IPS-20b (cell line): ENCODE measurements at regions not wholly inside any gene's neighbourhood (a gene's known extent, or its start where the extent isn't known, plus 50 kb on each side); places are given as distances from the start of the nearest gene placed in this dataset.

ENCODE experiments used
- H3K27ac ChIP-seq: one replicate; pipeline ENCODE4 v1.5.1; 2013; ENCODE audit warnings: low read length
- H3K27me3 ChIP-seq: 2 replicates; pipeline ENCODE4 v1.6.1; 2013; ENCODE audit warnings: mild to moderate bottlenecking, low read length, inconsistent platforms; ENCODE audit not compliant: insufficient read depth
- H3K36me3 ChIP-seq: 2 replicates; pipeline ENCODE4 v1.6.1; 2013; ENCODE audit warnings: low read depth, mild to moderate bottlenecking, inconsistent platforms, low read length, moderate library complexity; ENCODE audit not compliant: insufficient read depth
- H3K4me1 ChIP-seq: 2 replicates; pipeline ENCODE4 v1.6.1; 2013; ENCODE audit warnings: mild to moderate bottlenecking, control low read depth, inconsistent platforms, low read length, moderate library complexity; ENCODE audit not compliant: insufficient read depth
- H3K4me3 ChIP-seq: 2 replicates; pipeline ENCODE4 v1.5.1; 2013; ENCODE audit warnings: mild to moderate bottlenecking, low read length, inconsistent platforms
- H3K9ac ChIP-seq: 2 replicates; pipeline ENCODE4 v1.6.1; 2013; ENCODE audit warnings: low read depth, mild to moderate bottlenecking, inconsistent platforms, low read length, moderate library complexity
- H3K9me3 ChIP-seq: 2 replicates; pipeline ENCODE4 v1.6.1; 2013; ENCODE audit warnings: mild to moderate bottlenecking, low read depth, low read length, inconsistent platforms; ENCODE audit not compliant: insufficient read depth

GRCh38 chr9:90299968-90300367 lies 342.7 kb downstream of the DIRAS2 start:
- Histone ChIP-seq H3K27me3 (no peaks in the 10 kb centered on the region), H3K9me3 (no peaks in the 10 kb centered on the region), H3K4me3 (no peak overlapping the region), H3K36me3 (no peaks in the 10 kb centered on the region), H3K9ac (no peak overlapping the region), H3K4me1 (no peaks in the 10 kb centered on the region), H3K27ac (no peak overlapping the region)

GRCh38 chr9:90300611-90301276 lies 341.9 kb downstream of the DIRAS2 start:
- Histone ChIP-seq H3K36me3 (no peaks in the 10 kb centered on the region), H3K4me1 (no peaks in the 10 kb centered on the region), H3K9me3 (no peaks in the 10 kb centered on the region), H3K4me3 (no peak overlapping the region), H3K27ac (no peak overlapping the region), H3K27me3 (no peaks in the 10 kb centered on the region), H3K9ac (no peak overlapping the region)

- H3K4me3 ChIP-seq = no peak overlapping the region
- H3K27ac ChIP-seq = no peak overlapping the region
These were observed 341.4 kb downstream of the DIRAS2 start for GRCh38 chr9:90301277-90301653.

GRCh38 chr9:90303655-90304054 lies 339.0 kb downstream of the DIRAS2 start:
- H3K9ac ChIP-seq = no peak overlapping the region
- no peaks in the 10 kb centered on the region for H3K9me3 ChIP-seq
- no peaks in the 10 kb centered on the region for H3K36me3 ChIP-seq
- H3K4me1 ChIP-seq = no peaks in the 10 kb centered on the region
- H3K27me3 ChIP-seq = no peaks in the 10 kb centered on the region
- H3K4me3 ChIP-seq = no peak overlapping the region
- no peak overlapping the region for H3K27ac ChIP-seq

More at GRCh38 chr9:90301277-90301653, 341.4 kb downstream of the DIRAS2 start:
- Histone ChIP-seq H3K9me3 (no peaks in the 10 kb centered on the region), H3K9ac (no peak overlapping the region), H3K36me3 (no peaks in the 10 kb centered on the region), H3K4me1 (no peaks in the 10 kb centered on the region), H3K27me3 (no peaks in the 10 kb centered on the region)

GRCh38 chr9:90306158-90306557 lies 336.5 kb downstream of the DIRAS2 start:
- H3K9me3 ChIP-seq = no peaks in the 10 kb centered on the region
- no peaks in the 10 kb centered on the region for H3K27me3 ChIP-seq
- H3K4me3 ChIP-seq = no peak overlapping the region
- no peak overlapping the region for H3K27ac ChIP-seq
- H3K36me3 ChIP-seq = no peaks in the 10 kb centered on the region
- H3K9ac ChIP-seq = no peak overlapping the region
- no peaks in the 10 kb centered on the region for H3K4me1 ChIP-seq

- Histone ChIP-seq H3K36me3 (no peaks in the 10 kb centered on the region), H3K27ac (no peak overlapping the region), H3K9ac (no peak overlapping the region), H3K4me1 (no peaks in the 10 kb centered on the region), H3K9me3 (no peaks in the 10 kb centered on the region), H3K4me3 (no peak overlapping the region), H3K27me3 (no peaks in the 10 kb centered on the region)
These were observed 335.3 kb downstream of the DIRAS2 start for GRCh38 chr9:90307167-90307833.

- no peaks in the 10 kb centered on the region for H3K27me3 ChIP-seq
- no peak overlapping the region for H3K4me3 ChIP-seq
- no peaks in the 10 kb centered on the region for H3K9me3 ChIP-seq
- H3K9ac ChIP-seq = no peak overlapping the region
- H3K4me1 ChIP-seq = no peaks in the 10 kb centered on the region
- no peaks in the 10 kb centered on the region for H3K36me3 ChIP-seq
- H3K27ac ChIP-seq = no peak overlapping the region
These were observed 334.7 kb downstream of the DIRAS2 start for GRCh38 chr9:90307891-90308290.

GRCh38 chr9:90308691-90309090 lies 333.9 kb downstream of the DIRAS2 start:
- no peaks in the 10 kb centered on the region for H3K4me1 ChIP-seq
- no peak overlapping the region for H3K27ac ChIP-seq
- no peaks in the 10 kb centered on the region for H3K36me3 ChIP-seq
- H3K4me3 ChIP-seq = no peak overlapping the region
- no peak overlapping the region for H3K9ac ChIP-seq
- no peaks in the 10 kb centered on the region for H3K9me3 ChIP-seq
- no peaks in the 10 kb centered on the region for H3K27me3 ChIP-seq

- Histone ChIP-seq H3K9me3 (no peaks in the 10 kb centered on the region), H3K27me3 (no peaks in the 10 kb centered on the region), H3K4me3 (no peak overlapping the region), H3K4me1 (no peaks in the 10 kb centered on the region), H3K9ac (no peak overlapping the region), H3K27ac (no peak overlapping the region), H3K36me3 (no peaks in the 10 kb centered on the region)
These were observed 332.7 kb downstream of the DIRAS2 start for GRCh38 chr9:90309809-90310520.

GRCh38 chr9:90310521-90310876 lies 332.1 kb downstream of the DIRAS2 start:
- H3K4me1 ChIP-seq = no peaks in the 10 kb centered on the region
- no peaks in the 10 kb centered on the region for H3K9me3 ChIP-seq
- no peak overlapping the region for H3K4me3 ChIP-seq
- no peaks in the 10 kb centered on the region for H3K36me3 ChIP-seq
- no peaks in the 10 kb centered on the region for H3K27me3 ChIP-seq
- H3K27ac ChIP-seq = no peak overlapping the region
- no peak overlapping the region for H3K9ac ChIP-seq

GRCh38 chr9:90311811-90312210 lies 330.8 kb downstream of the DIRAS2 start:
- H3K9me3 ChIP-seq = no peaks in the 10 kb centered on the region
- no peaks in the 10 kb centered on the region for H3K27me3 ChIP-seq
- no peaks in the 10 kb centered on the region for H3K36me3 ChIP-seq
- H3K4me1 ChIP-seq = no peaks in the 10 kb centered on the region
- H3K4me3 ChIP-seq = no peak overlapping the region
- no peak overlapping the region for H3K27ac ChIP-seq
- no peak overlapping the region for H3K9ac ChIP-seq

GRCh38 chr9:90322296-90322695 lies 320.3 kb downstream of the DIRAS2 start:
- H3K27me3 ChIP-seq = no peaks in the 10 kb centered on the region
- no peaks in the 10 kb centered on the region for H3K9me3 ChIP-seq
- no peaks in the 10 kb centered on the region for H3K36me3 ChIP-seq
- no peak overlapping the region for H3K4me3 ChIP-seq
- no peaks in the 10 kb centered on the region for H3K4me1 ChIP-seq
- H3K27ac ChIP-seq = no peak overlapping the region
- H3K9ac ChIP-seq = no peak overlapping the region
